WTC11 (cell line): ENCODE measurements at regions not wholly inside any gene's neighbourhood (a gene's known extent, or its start where the extent isn't known, plus 50 kb on each side); places are given as distances from the start of the nearest gene placed in this dataset.

ENCODE experiments used
- ATAC-seq: fragments of 200-7000 bp; cut with Tn5 transposase; 2 replicates; pipeline ENCODE4 v1.10.0; 2021; ENCODE audit warnings: mild to moderate bottlenecking, moderate library complexity
- CTCF ChIA-PET: fragments of 300-600 bp; sonication (Branson Sonifier 250); formaldehyde crosslinking; loops from one replicate; lab custom pipeline; 2021; ENCODE audit warnings: antibody characterized with exemption; lab: Charles Lee
- POLR2A ChIA-PET: fragments of 350-600 bp; sonication (Branson Sonifier 250); formaldehyde crosslinking; loops from one replicate; lab custom pipeline; 2021; ENCODE audit warnings: antibody characterized with exemption; lab: Charles Lee
- DNase-seq: peaks from one replicate; pipeline ENCODE4 v3.0.0; 2021; ENCODE audit warnings: low spot score
- H3K27ac Mint-ChIP-seq: 2 replicates; pipeline ENCODE4 v1.8.0; 2021; ENCODE audit warnings: mixed read lengths
- H3K27me3 Mint-ChIP-seq: 2 replicates; pipeline ENCODE4 v1.8.0; 2021; ENCODE audit warnings: low read depth, mild to moderate bottlenecking, moderate library complexity, mixed read lengths
- H3K36me3 Mint-ChIP-seq: 2 replicates; pipeline ENCODE4 v1.8.0; 2021; ENCODE audit warnings: mixed read lengths
- H3K4me1 Mint-ChIP-seq: 2 replicates; pipeline ENCODE4 v1.8.0; 2022; ENCODE audit warnings: mixed read lengths
- H3K4me3 Mint-ChIP-seq: 2 replicates; pipeline ENCODE4 v1.8.0; 2021; ENCODE audit warnings: mild to moderate bottlenecking, moderate library complexity, mixed read lengths
- H3K9me3 Mint-ChIP-seq: 2 replicates; pipeline ENCODE4 v1.8.0; 2021; ENCODE audit warnings: mixed read lengths
- ESRRA ChIP-seq: sonication (generic); formaldehyde crosslinking; IDR thresholded peaks from 2 replicates; pipeline ENCODE4 v1.8.1; 2022; ENCODE audit warnings: mild to moderate bottlenecking, missing genetic modification reagents, borderline replicate concordance
- FOXJ3 ChIP-seq: sonication (generic); formaldehyde crosslinking; IDR thresholded peaks from 2 replicates; pipeline ENCODE4 v1.9.0; 2021; ENCODE audit warnings: missing genetic modification reagents, mild to moderate bottlenecking, borderline replicate concordance
- FOXK1 ChIP-seq: sonication (generic); formaldehyde crosslinking; IDR thresholded peaks from 2 replicates; pipeline ENCODE4 v1.8.0; 2022; ENCODE audit warnings: mild to moderate bottlenecking, moderate library complexity, missing genetic modification reagents
- FOXP4 ChIP-seq: sonication (generic); formaldehyde crosslinking; IDR thresholded peaks from 2 replicates; pipeline ENCODE4 v1.8.0; 2022; ENCODE audit warnings: mild to moderate bottlenecking, missing genetic modification reagents
- GRHL2 ChIP-seq: fragments of 250-450 bp; sonication (Bioruptor Pico); IDR thresholded peaks from 2 replicates; pipeline ENCODE4 v1.8.0; 2022; ENCODE audit warnings: mild to moderate bottlenecking, moderate library complexity; ENCODE audit not compliant: insufficient replicate concordance, severe bottlenecking
- GTF2I ChIP-seq: fragments of 250-450 bp; sonication (Bioruptor Pico); conservative IDR thresholded peaks from 2 replicates; pipeline ENCODE4 v1.4.0; 2021; ENCODE audit warnings: mild to moderate bottlenecking
- HMGA2 ChIP-seq: fragments of 250-450 bp; sonication (Bioruptor Pico); IDR thresholded peaks from 2 replicates; pipeline ENCODE4 v1.4.0; 2021; ENCODE audit warnings: mild to moderate bottlenecking, moderate library complexity
- IRF1 ChIP-seq: sonication (generic); formaldehyde crosslinking; IDR thresholded peaks from 2 replicates; pipeline ENCODE4 v1.8.0; 2023; ENCODE audit warnings: missing genetic modification reagents
- NFYB ChIP-seq: sonication (generic); formaldehyde crosslinking; conservative IDR thresholded peaks from 2 replicates; pipeline ENCODE4 v1.8.0; 2022; ENCODE audit warnings: low read depth, missing genetic modification reagents
- NR2C2 ChIP-seq: sonication (generic); formaldehyde crosslinking; IDR thresholded peaks from 2 replicates; pipeline ENCODE4 v1.8.0; 2022; ENCODE audit warnings: mild to moderate bottlenecking, missing genetic modification reagents
- RELA ChIP-seq: sonication (generic); formaldehyde crosslinking; IDR thresholded peaks from 2 replicates; pipeline ENCODE4 v1.8.1; 2022; ENCODE audit warnings: missing genetic modification reagents, mild to moderate bottlenecking, borderline replicate concordance
- SOX15 ChIP-seq: fragments of 250-450 bp; sonication (Bioruptor Pico); IDR thresholded peaks from 2 replicates; pipeline ENCODE4 v1.9.0; 2021; ENCODE audit warnings: mild to moderate bottlenecking
- SP1 ChIP-seq: sonication (generic); formaldehyde crosslinking; conservative IDR thresholded peaks from 2 replicates; pipeline ENCODE4 v1.8.1; 2022; ENCODE audit warnings: missing genetic modification reagents
- ZBTB21 ChIP-seq: sonication (generic); formaldehyde crosslinking; IDR thresholded peaks from 2 replicates; pipeline ENCODE4 v1.8.1; 2023; ENCODE audit warnings: mild to moderate bottlenecking, missing genetic modification reagents, borderline replicate concordance
- ZNF281 ChIP-seq: sonication (generic); formaldehyde crosslinking; IDR thresholded peaks from 2 replicates; pipeline ENCODE4 v1.8.0; 2023; ENCODE audit warnings: mild to moderate bottlenecking, missing genetic modification reagents
- ZNF425 ChIP-seq: fragments of 250-450 bp; sonication (Bioruptor Pico); conservative IDR thresholded peaks from 2 replicates; pipeline ENCODE4 v1.9.0; 2021; ENCODE audit warnings: mild to moderate bottlenecking
- ZNF671 ChIP-seq: fragments of 250-450 bp; sonication (Bioruptor Pico); IDR thresholded peaks from 2 replicates; pipeline ENCODE4 v1.8.0; 2021; ENCODE audit warnings: mild to moderate bottlenecking
- ZSCAN18 ChIP-seq: fragments of 250-450 bp; sonication (Bioruptor Pico); IDR thresholded peaks from 2 replicates; pipeline ENCODE4 v2.1.2; 2022; ENCODE audit warnings: mild to moderate bottlenecking, moderate library complexity

GRCh38 chr5:133715616-133716015 is 103.3 kb upstream of the FSTL4 start (continued):
- TF ChIP-seq IRF1 (CRISPR knock-in tag) (no peak), FOXJ3 (CRISPR knock-in tag) (no peak), FOXK1 (no peak), FOXP4 (CRISPR knock-in tag) (no peak), HMGA2 (CRISPR knock-in tag) (no peak)

- no peaks in the 10 kb centered on the region for H3K4me1 Mint-ChIP-seq
- H3K9me3 Mint-ChIP-seq = peaks cover 3% of the 10 kb centered on the region; the same call in 1 of the 2 replicates
- ATAC-seq = no peak
- DNase-seq = no peak
- H3K4me3 Mint-ChIP-seq = no peak overlapping the region
- TF ChIP-seq GRHL2 (CRISPR knock-in tag) = no peak
- no peak overlapping the region for H3K27ac Mint-ChIP-seq
- CTCF ChIA-PET = no interaction called here
- POLR2A ChIA-PET = no interaction called here
- peaks cover 8% of the 10 kb centered on the region; the same call in 1 of the 2 replicates for H3K27me3 Mint-ChIP-seq
- no peaks in the 10 kb centered on the region for H3K36me3 Mint-ChIP-seq
Observed at GRCh38 chr5:133715216-133715615, 102.9 kb upstream of the FSTL4 start.

- Mint-ChIP-seq H3K27me3 (peaks cover 8% of the 10 kb centered on the region; the same call in 1 of the 2 replicates), H3K9me3 (no peaks in the 10 kb centered on the region), H3K27ac (no peak overlapping the region), H3K36me3 (no peaks in the 10 kb centered on the region), H3K4me1 (no peaks in the 10 kb centered on the region), H3K4me3 (no peak overlapping the region)
- TF ChIP-seq SP1 (CRISPR knock-in tag) (no peak), ZNF425 (CRISPR knock-in tag) (no peak), SOX15 (CRISPR knock-in tag) (no peak), GTF2I (CRISPR knock-in tag) (no peak), NR2C2 (CRISPR knock-in tag) (no peak), RELA (no peak), NFYB (CRISPR knock-in tag) (no peak), ZSCAN18 (no peak), ZNF281 (no peak), ESRRA (CRISPR knock-in tag) (no peak), ZBTB21 (CRISPR knock-in tag) (no peak), ZNF671 (CRISPR knock-in tag) (no peak)
- POLR2A ChIA-PET = no interaction called here
- CTCF ChIA-PET = no interaction called here
- ATAC-seq (no peak), DNase-seq (no peak)
Observed at GRCh38 chr5:133714161-133714915, 102.0 kb upstream of the FSTL4 start.
